Choroid plexus epithelial cell (primary cell): ENCODE measurements at regions not wholly inside any gene's neighbourhood (a gene's known extent, or its start where the extent isn't known, plus 50 kb on each side); places are given as distances from the start of the nearest gene placed in this dataset.

ENCODE experiments used
- DNase-seq: peaks from one replicate; pipeline ENCODE4 v3.0.0-alpha.2; 2010; ENCODE audit warnings: low read depth
- H3K4me3 ChIP-seq: 2 replicates; pipeline ENCODE4 v1.5.1; 2011; ENCODE audit warnings: low read depth, mild to moderate bottlenecking, control low read depth, low read length, moderate library complexity
- CTCF ChIP-seq: conservative IDR thresholded peaks from 2 replicates; pipeline ENCODE4 v1.5.1; 2011; ENCODE audit warnings: low read depth, mild to moderate bottlenecking, control low read depth, inconsistent platforms, low read length, moderate library complexity

- H3K4me3 ChIP-seq = no peak overlapping the region
- DNase-seq = no peak
- TF ChIP-seq CTCF = no peak
Observed at GRCh38 chr11:25529572-25529971, 802.4 kb upstream of the ANO3 start.

GRCh38 chr11:25535467-25536272, 796.3 kb upstream of the ANO3 start:
- H3K4me3 ChIP-seq = no peak overlapping the region
- TF ChIP-seq CTCF = no peak
- DNase-seq = peak; percentile 1

GRCh38 chr11:25536289-25536688, 795.6 kb upstream of the ANO3 start:
- TF ChIP-seq CTCF = no peak
- DNase-seq = no peak
- no peak overlapping the region for H3K4me3 ChIP-seq

GRCh38 chr11:25537393-25537792, 794.5 kb upstream of the ANO3 start:
- TF ChIP-seq CTCF = no peak
- no peak overlapping the region for H3K4me3 ChIP-seq
- no peak for DNase-seq

- no peak overlapping the region for H3K4me3 ChIP-seq
- no peak for DNase-seq
- no peak for TF ChIP-seq CTCF
Observed at GRCh38 chr11:25547292-25547691, 784.6 kb upstream of the ANO3 start.

- no peak overlapping the region for H3K4me3 ChIP-seq
- DNase-seq = no peak
- TF ChIP-seq CTCF = no peak
Observed at GRCh38 chr11:25562417-25562816, 769.5 kb upstream of the ANO3 start.

GRCh38 chr11:25565846-25566245, 766.1 kb upstream of the ANO3 start:
- no peak overlapping the region for H3K4me3 ChIP-seq
- TF ChIP-seq CTCF = no peak
- no peak for DNase-seq
